GM12878 (cell line): ENCODE measurements at regions not wholly inside any gene's neighbourhood (a gene's known extent, or its start where the extent isn't known, plus 50 kb on each side); places are given as distances from the start of the nearest gene placed in this dataset.

Source experiments
- ATAC-seq: fragments of 200-7000 bp; cut with Tn5 transposase; 3 replicates; pipeline ENCODE4 v1.9.1; 2020; ENCODE audit warnings: mild to moderate bottlenecking, moderate library complexity
- BruUV-seq: library from RNA; stranded (reverse); fragments of 400-500 nt; replicated peaks from 2 replicates; lab custom pipeline; 2021; lab: Mats Ljungman, UMichigan
- CTCF ChIA-PET: fragments of 300-600 bp; sonication (Branson Sonifier 250); formaldehyde crosslinking; extraction: SDS; loops from one replicate; lab custom pipeline; 2021; ENCODE audit warnings: inconsistent platforms; lab: Yijun Ruan, JAX
- POLR2A ChIA-PET: fragments of 350-600 bp; formaldehyde crosslinking; extraction: SDS; loops from one replicate; lab custom pipeline; 2021; ENCODE audit warnings: inconsistent platforms; lab: Charles Lee
- RAD21 ChIA-PET: fragments of 300-600 bp; sonication (Branson Sonifier 250); formaldehyde crosslinking; loops from one replicate; lab custom pipeline; 2023; ENCODE audit warnings: antibody characterized with exemption; ENCODE audit not compliant: unreplicated experiment; lab: Charles Lee
- SMC1A ChIA-PET: fragments of 300-600 bp; sonication (Branson Sonifier 250); formaldehyde crosslinking; loops from one replicate; lab custom pipeline; 2023; ENCODE audit not compliant: unreplicated experiment, uncharacterized antibody; lab: Charles Lee
- DNase-seq: peaks from one replicate; pipeline ENCODE4 v3.0.0-alpha.2; 2011; ENCODE audit warnings: low read depth, low spot score
- FAIRE-seq: peaks from 3 replicates; lab custom pipeline; 2011; peaks lifted over from hg19 to GRCh38; lab: Jason Lieb, UNC
- H2AFZ ChIP-seq: 2 replicates; pipeline ENCODE4 v1.6.0; 2011; ENCODE audit warnings: low read depth, low read length, control low read depth; ENCODE audit not compliant: control insufficient read depth
- H3K27ac ChIP-seq: 2 replicates; pipeline ENCODE4 v1.5.1; 2011; ENCODE audit warnings: control low read depth; ENCODE audit not compliant: control insufficient read depth, insufficient read depth
- H3K27me3 ChIP-seq, 2 experiments: replicated peaks in 1 of 2; 2 replicates each; pipeline versions ENCODE4 v1.6.0 to v1.6.1; 2011; ENCODE audit warnings: low read length in 1 of 2; ENCODE audit not compliant: control insufficient read depth in 2 of 2, insufficient read depth in 2 of 2
- H3K36me3 ChIP-seq, 2 experiments: 2 replicates each; pipeline ENCODE4 v1.5.1; 2011; ENCODE audit warnings: low read length in 1 of 2; ENCODE audit not compliant: control insufficient read depth in 2 of 2, insufficient read depth in 2 of 2
- H3K4me1 ChIP-seq: 2 replicates; pipeline ENCODE4 v1.6.1; 2011; ENCODE audit warnings: mild to moderate bottlenecking, low read length, moderate library complexity, mixed read lengths; ENCODE audit not compliant: control insufficient read depth, insufficient read depth
- H3K4me2 ChIP-seq: 2 replicates; pipeline ENCODE4 v1.6.0; 2011; ENCODE audit warnings: control low read depth; ENCODE audit not compliant: control insufficient read depth, insufficient read depth
- H3K4me3 ChIP-seq: fragments of 200-600 bp; sonication (generic); 2 replicates; pipeline ENCODE4 v1.5.1; 2016
- H3K79me2 ChIP-seq: 2 replicates; pipeline ENCODE4 v1.6.0; 2011; ENCODE audit warnings: low read length; ENCODE audit not compliant: control insufficient read depth, insufficient read depth
- H3K9ac ChIP-seq: 2 replicates; pipeline ENCODE4 v1.8.0; 2011; ENCODE audit warnings: low read length, control low read depth, mixed read lengths; ENCODE audit not compliant: control insufficient read depth, insufficient read depth
- H3K9me3 ChIP-seq: replicated peaks from 3 replicates; pipeline ENCODE4 v1.5.1; 2011; ENCODE audit warnings: mild to moderate bottlenecking, low read length; ENCODE audit not compliant: control insufficient read depth, insufficient read depth
- H4K20me1 ChIP-seq: 2 replicates; pipeline ENCODE4 v1.6.0; 2011; ENCODE audit not compliant: control insufficient read depth, insufficient read depth
- BCL3 ChIP-seq: IDR thresholded peaks from 2 replicates; pipeline ENCODE4 v1.6.1; 2011; ENCODE audit warnings: borderline replicate concordance, low read depth, mild to moderate bottlenecking, moderate library complexity, low read length; ENCODE audit not compliant: insufficient read depth, poor library complexity, severe bottlenecking
- PML ChIP-seq: IDR thresholded peaks from 2 replicates; pipeline ENCODE4 v1.6.1; 2012; ENCODE audit warnings: low read length, inconsistent platforms
- ZBTB11 ChIP-seq: fragments of 450-650 bp; formaldehyde crosslinking; IDR thresholded peaks from 2 replicates; pipeline ENCODE4 v1.5.0; 2022; ENCODE audit warnings: mild to moderate bottlenecking, missing genetic modification characterization
- WGBS: methylation state at CpG from one replicate; pipeline ENCODE4 v1.1.6; 2016; ENCODE audit warnings: low lambda C conversion rate; ENCODE audit not compliant: insufficient replicate concordance, insufficient coverage; ENCODE audit errors: missing lambda C conversion rate; 5-methylcytosine and 5-hydroxymethylcytosine counted together
- in situ Hi-C: fragments of 300-500 bp; cut with MboI; formaldehyde crosslinking; loops from 9 replicates; pipeline ENCODE4 v1.14.3; 2018; ENCODE audit warnings: mixed read lengths
- intact Hi-C: fragments of 100-400 bp; cut with micrococcal nuclease; formaldehyde crosslinking; loops from one replicate; pipeline ENCODE4 v1.14.2; 2022; ENCODE audit not compliant: unreplicated experiment

GRCh38 chr1:209455661-209456358, 127.7 kb upstream of the CAMK1G start (continued):
- TF ChIP-seq ZBTB11 (CRISPR knock-in tag): no peak
- TF ChIP-seq BCL3: no peak
- TF ChIP-seq, all 136 proteins: peak for 0

- WGBS: 50% methylated on average over 1 of the region's 1 CpG
- Histone ChIP-seq H3K4me1 (no peaks in the 10 kb centered on the region), H2AFZ (no peak overlapping the region), H3K4me2 (no peak overlapping the region), H3K27me3 (peaks cover 2 to 5% of the 10 kb centered on the region in 2 experiments; a peak in 1 of 4 replicates), H3K36me3 (no peaks in the 10 kb centered on the region), H4K20me1 (no peaks in the 10 kb centered on the region), H3K27ac (no peak overlapping the region), H3K4me3 (no peak overlapping the region), H3K9me3 (no peaks in the 10 kb centered on the region), H3K79me2 (no peaks in the 10 kb centered on the region), H3K9ac (no peak overlapping the region)
- ChIA-PET SMC1A (no interaction called here), CTCF (no interaction called here), POLR2A (no interaction called here), RAD21 (no interaction called here)
- no peak for TF ChIP-seq PML
- ATAC-seq (no peak), DNase-seq (no peak), FAIRE-seq (no peak)
- in situ Hi-C loops (no loop called here), intact Hi-C loops (no loop called here)
- no TSS peak for BruUV-seq
Measured at GRCh38 chr1:209456878-209457277, 126.6 kb upstream of the CAMK1G start.
